SU-DHL-6 (cell line): ENCODE measurements at regions not wholly inside any gene's neighbourhood (a gene's known extent, or its start where the extent isn't known, plus 50 kb on each side); places are given as distances from the start of the nearest gene placed in this dataset.

Experiments
- H2AFZ ChIP-seq: fragments of 200-600 bp; sonication (generic); 2 replicates; pipeline ENCODE4 v1.6.1; 2014; ENCODE audit warnings: low read depth, mild to moderate bottlenecking, moderate library complexity, mixed read lengths, antibody characterized with exemption, low read length; ENCODE audit not compliant: severe bottlenecking
- H3F3A ChIP-seq: fragments of 200-600 bp; shearing (Covaris generic); 2 replicates; pipeline ENCODE4 v1.6.0; 2016; ENCODE audit warnings: antibody characterized with exemption, mild to moderate bottlenecking; ENCODE audit not compliant: insufficient read depth
- H3K27ac ChIP-seq: fragments of 200-600 bp; sonication (generic); 2 replicates; pipeline ENCODE4 v1.5.1; 2016; ENCODE audit warnings: low read depth, mild to moderate bottlenecking, low read length, moderate library complexity, mixed read lengths
- H3K27me3 ChIP-seq: fragments of 200-600 bp; sonication (generic), shearing (Covaris generic); 2 replicates; pipeline ENCODE4 v1.6.0; 2014; ENCODE audit warnings: mild to moderate bottlenecking, low read length
- H3K36me3 ChIP-seq: fragments of 200-600 bp; sonication (generic); 2 replicates; pipeline ENCODE4 v1.6.1; 2014; ENCODE audit warnings: mild to moderate bottlenecking, low read length, mixed read lengths
- H3K4me2 ChIP-seq: fragments of 300-600, 200-600 bp; shearing (Covaris generic), sonication (generic); 2 replicates; pipeline ENCODE4 v1.6.0; 2014; ENCODE audit warnings: low read length, low read depth, mild to moderate bottlenecking; ENCODE audit not compliant: poor library complexity, severe bottlenecking
- H3K4me3 ChIP-seq: fragments of 200-600 bp; sonication (generic); 2 replicates; pipeline ENCODE4 v1.5.1; 2014; ENCODE audit warnings: antibody characterized with exemption, low read length, mild to moderate bottlenecking, mixed read lengths; ENCODE audit not compliant: insufficient read depth, poor library complexity, severe bottlenecking
- H3K79me2 ChIP-seq: fragments of 200-600 bp; sonication (generic); 2 replicates; pipeline ENCODE4 v1.6.1; 2014; ENCODE audit warnings: mild to moderate bottlenecking, low read length, moderate library complexity; ENCODE audit not compliant: insufficient read depth
- H3K9ac ChIP-seq: fragments of 200-600 bp; sonication (generic); 2 replicates; pipeline ENCODE4 v1.7.0; 2014; ENCODE audit warnings: mild to moderate bottlenecking, low read length
- H3K9me2 ChIP-seq: fragments of 200-600 bp; sonication (generic); replicated peaks from 2 replicates; pipeline ENCODE4 v1.6.1; 2014; ENCODE audit warnings: low read length; ENCODE audit not compliant: insufficient read depth
- H3K9me3 ChIP-seq: fragments of 200-600 bp; sonication (generic); 2 replicates; pipeline ENCODE4 v1.6.1; 2014; ENCODE audit warnings: low read length, mixed read lengths; ENCODE audit not compliant: insufficient read depth
- H4K20me1 ChIP-seq: fragments of 200-600 bp; sonication (generic); 2 replicates; pipeline ENCODE4 v1.6.1; 2014; ENCODE audit warnings: low read depth, mild to moderate bottlenecking, antibody characterized with exemption, low read length, moderate library complexity, mixed read lengths
- EZH2phosphoT487 ChIP-seq: fragments of 200-600 bp; sonication (generic), shearing (Covaris generic); conservative IDR thresholded peaks from 2 replicates; pipeline ENCODE4 v1.6.1; 2018; ENCODE audit warnings: mild to moderate bottlenecking, antibody characterized with exemption, low read length, moderate library complexity, mixed read lengths
- TF ChIP-seq, protein P1 (sequence below): fragments of 200-600 bp; sonication (generic); IDR thresholded peaks from one replicate; pipeline ENCODE4 v1.5.1; 2017; ENCODE audit warnings: antibody characterized with exemption, mild to moderate bottlenecking, low read length, moderate library complexity; ENCODE audit not compliant: insufficient read depth, poor library complexity, severe bottlenecking

GRCh38 chr10:43815181-43815885, 166.7 kb upstream of the ZNF32 start:
- Histone ChIP-seq H4K20me1 (no peaks in the 10 kb centered on the region), H3K9me3 (no peaks in the 10 kb centered on the region), H3K4me3 (no peak overlapping the region), H3K4me2 (no peak overlapping the region), H3K9ac (no peak overlapping the region), H3F3A (no peaks in the 10 kb centered on the region), H3K9me2 (no peaks in the 10 kb centered on the region), H2AFZ (no peak overlapping the region), H3K79me2 (no peaks in the 10 kb centered on the region), H3K36me3 (no peaks in the 10 kb centered on the region), H3K27me3 (no peaks in the 10 kb centered on the region), H3K27ac (no peak overlapping the region)
- TF ChIP-seq, protein P1, sequence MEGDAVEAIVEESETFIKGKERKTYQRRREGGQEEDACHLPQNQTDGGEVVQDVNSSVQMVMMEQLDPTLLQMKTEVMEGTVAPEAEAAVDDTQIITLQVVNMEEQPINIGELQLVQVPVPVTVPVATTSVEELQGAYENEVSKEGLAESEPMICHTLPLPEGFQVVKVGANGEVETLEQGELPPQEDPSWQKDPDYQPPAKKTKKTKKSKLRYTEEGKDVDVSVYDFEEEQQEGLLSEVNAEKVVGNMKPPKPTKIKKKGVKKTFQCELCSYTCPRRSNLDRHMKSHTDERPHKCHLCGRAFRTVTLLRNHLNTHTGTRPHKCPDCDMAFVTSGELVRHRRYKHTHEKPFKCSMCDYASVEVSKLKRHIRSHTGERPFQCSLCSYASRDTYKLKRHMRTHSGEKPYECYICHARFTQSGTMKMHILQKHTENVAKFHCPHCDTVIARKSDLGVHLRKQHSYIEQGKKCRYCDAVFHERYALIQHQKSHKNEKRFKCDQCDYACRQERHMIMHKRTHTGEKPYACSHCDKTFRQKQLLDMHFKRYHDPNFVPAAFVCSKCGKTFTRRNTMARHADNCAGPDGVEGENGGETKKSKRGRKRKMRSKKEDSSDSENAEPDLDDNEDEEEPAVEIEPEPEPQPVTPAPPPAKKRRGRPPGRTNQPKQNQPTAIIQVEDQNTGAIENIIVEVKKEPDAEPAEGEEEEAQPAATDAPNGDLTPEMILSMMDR: no peak
- TF ChIP-seq EZH2phosphoT487: no peak

GRCh38 chr10:43814663-43815062, 166.0 kb upstream of the ZNF32 start:
- no peaks in the 10 kb centered on the region for H3K9me2 ChIP-seq

GRCh38 chr10:43811871-43812270, 163.2 kb upstream of the ZNF32 start:
- no peaks in the 10 kb centered on the region for H3K36me3 ChIP-seq
- no peak overlapping the region for H3K9ac ChIP-seq
- no peaks in the 10 kb centered on the region for H4K20me1 ChIP-seq
- H2AFZ ChIP-seq: no peak overlapping the region
- no peak overlapping the region for H3K4me3 ChIP-seq
- no peaks in the 10 kb centered on the region for H3K9me2 ChIP-seq
- no peaks in the 10 kb centered on the region for H3K79me2 ChIP-seq
- H3K9me3 ChIP-seq: no peaks in the 10 kb centered on the region
- no peak overlapping the region for H3K27ac ChIP-seq
- no peaks in the 10 kb centered on the region for H3F3A ChIP-seq
- TF ChIP-seq, protein P1: no peak
- no peak for TF ChIP-seq EZH2phosphoT487
- no peaks in the 10 kb centered on the region for H3K27me3 ChIP-seq
- H3K4me2 ChIP-seq: no peak overlapping the region

More at GRCh38 chr10:43814663-43815062, 166.0 kb upstream of the ZNF32 start:
- H3K9ac ChIP-seq: no peak overlapping the region
- no peak overlapping the region for H2AFZ ChIP-seq
- H3K4me2 ChIP-seq: no peak overlapping the region
- no peak overlapping the region for H3K4me3 ChIP-seq
- no peaks in the 10 kb centered on the region for H4K20me1 ChIP-seq
- no peaks in the 10 kb centered on the region for H3K79me2 ChIP-seq
- no peaks in the 10 kb centered on the region for H3K27me3 ChIP-seq
- no peak overlapping the region for H3K27ac ChIP-seq
- H3F3A ChIP-seq: no peaks in the 10 kb centered on the region
- TF ChIP-seq EZH2phosphoT487: no peak
- TF ChIP-seq, protein P1: no peak
- H3K9me3 ChIP-seq: no peaks in the 10 kb centered on the region
- no peaks in the 10 kb centered on the region for H3K36me3 ChIP-seq
